Ishikawa (cell line): ENCODE measurements at regions not wholly inside any gene's neighbourhood (a gene's known extent, or its start where the extent isn't known, plus 50 kb on each side); places are given as distances from the start of the nearest gene placed in this dataset.

Source experiments
- CEBPB ChIP-seq: IDR thresholded peaks from 2 replicates; pipeline ENCODE4 v1.6.1; 2012
- CREB1 ChIP-seq: IDR thresholded peaks from 2 replicates; pipeline ENCODE4 v1.6.1; 2012; ENCODE audit warnings: low read depth
- EGR1 ChIP-seq: IDR thresholded peaks from 2 replicates; pipeline ENCODE4 v1.6.1; 2012
- EP300 ChIP-seq: IDR thresholded peaks from 2 replicates; pipeline ENCODE4 v1.6.1; 2012; ENCODE audit warnings: borderline replicate concordance
- FOXM1 ChIP-seq: IDR thresholded peaks from 2 replicates; pipeline ENCODE4 v1.6.1; 2012; ENCODE audit warnings: low read depth, borderline replicate concordance
- MAX ChIP-seq: IDR thresholded peaks from 2 replicates; pipeline ENCODE4 v1.6.1; 2012
- NFIC ChIP-seq: IDR thresholded peaks from 2 replicates; pipeline ENCODE4 v1.6.1; 2012
- RAD21 ChIP-seq: IDR thresholded peaks from 2 replicates; pipeline ENCODE4 v1.6.1; 2012; ENCODE audit warnings: low read depth
- REST ChIP-seq: IDR thresholded peaks from 2 replicates; pipeline ENCODE4 v1.6.1; 2012; ENCODE audit warnings: low read depth, mild to moderate bottlenecking
- TAF1 ChIP-seq: IDR thresholded peaks from 2 replicates; pipeline ENCODE4 v1.6.1; 2012; ENCODE audit warnings: low read depth, mild to moderate bottlenecking
- TCF12 ChIP-seq: IDR thresholded peaks from 2 replicates; pipeline ENCODE4 v1.6.1; 2012; ENCODE audit warnings: low read depth
- TEAD4 ChIP-seq: IDR thresholded peaks from 2 replicates; pipeline ENCODE4 v1.6.1; 2012
- USF1 ChIP-seq: IDR thresholded peaks from 2 replicates; pipeline ENCODE4 v1.6.1; 2012
- YY1 ChIP-seq: IDR thresholded peaks from 2 replicates; pipeline ENCODE4 v1.6.1; 2012; ENCODE audit warnings: low read depth
- ZBTB7A ChIP-seq: IDR thresholded peaks from 2 replicates; pipeline ENCODE4 v1.6.1; 2012; ENCODE audit warnings: low read depth

GRCh38 chr4:4772534-4772933 lies 86.9 kb upstream of the MSX1 start:
- no peak for TF ChIP-seq TEAD4
- no peak for TF ChIP-seq REST
- no peak for TF ChIP-seq ZBTB7A
- TF ChIP-seq TCF12 = no peak
- no peak for TF ChIP-seq CEBPB
- TF ChIP-seq YY1 = no peak
- TF ChIP-seq MAX = no peak
- TF ChIP-seq CREB1 = no peak
- no peak for TF ChIP-seq TAF1
- no peak for TF ChIP-seq NFIC
- no peak for TF ChIP-seq RAD21
- no peak for TF ChIP-seq EGR1
- TF ChIP-seq EP300 = no peak
- TF ChIP-seq FOXM1 = no peak
- TF ChIP-seq USF1 = no peak

GRCh38 chr4:4771160-4771559 lies 88.3 kb upstream of the MSX1 start:
- TF ChIP-seq MAX (no peak), TEAD4 (no peak), YY1 (no peak), EP300 (no peak), REST (no peak), CEBPB (no peak)

GRCh38 chr4:4770610-4771009 lies 88.9 kb upstream of the MSX1 start:
- TF ChIP-seq RAD21 (no peak), USF1 (no peak), ZBTB7A (no peak), TCF12 (no peak), YY1 (no peak), REST (no peak), NFIC (no peak), TAF1 (no peak), TEAD4 (no peak), EP300 (no peak), MAX (no peak)

GRCh38 chr4:4766564-4766963 lies 92.9 kb upstream of the MSX1 start:
- no peak for TF ChIP-seq TEAD4
- TF ChIP-seq NFIC = no peak
- no peak for TF ChIP-seq FOXM1
- TF ChIP-seq TAF1 = no peak
- no peak for TF ChIP-seq ZBTB7A
- no peak for TF ChIP-seq EGR1
- no peak for TF ChIP-seq USF1
- TF ChIP-seq CREB1 = no peak
- TF ChIP-seq MAX = no peak
- TF ChIP-seq TCF12 = no peak
- no peak for TF ChIP-seq YY1
- TF ChIP-seq EP300 = no peak
- no peak for TF ChIP-seq REST
- TF ChIP-seq RAD21 = no peak
- TF ChIP-seq CEBPB = no peak
